Motor neuron (in vitro differentiated cells): ENCODE measurements at regions not wholly inside any gene's neighbourhood (a gene's known extent, or its start where the extent isn't known, plus 50 kb on each side); places are given as distances from the start of the nearest gene placed in this dataset.

Source experiments
- ATAC-seq, 8 experiments: fragments of 200-7000 bp; cut with Tn5 transposase; replicated peaks in 6 of 8; 2 replicates each; pipeline ENCODE4 v1.8.0; 2021; ENCODE audit warnings: mild to moderate bottlenecking in 8 of 8, moderate library complexity in 8 of 8
- H3K27ac ChIP-seq, 2 donors: fragments of 250-450 bp; sonication (Bioruptor Pico); 2 replicates each; pipeline ENCODE4 v1.9.0; 2021; ENCODE audit warnings: antibody characterized with exemption in 2 of 2, mild to moderate bottlenecking in 2 of 2, moderate library complexity in 1 of 2
- H3K4me1 ChIP-seq, 2 donors: fragments of 250-450 bp; sonication (Bioruptor Pico); replicated peaks in 1 of 2; 2 replicates each; pipeline ENCODE4 v1.6.1; 2021; ENCODE audit warnings: antibody characterized with exemption in 2 of 2, mild to moderate bottlenecking in 2 of 2, moderate library complexity in 1 of 2
- H3K4me3 ChIP-seq, 5 donors: fragments of 250-450 bp; sonication (Bioruptor Pico); 2 replicates each; pipeline ENCODE4 v1.9.0; 2021; ENCODE audit warnings: antibody characterized with exemption in 5 of 5, mild to moderate bottlenecking in 5 of 5, moderate library complexity in 4 of 5
- WGBS, 10 experiments: fragments of 450-650 bp; shearing (Covaris generic); methylation state at CpG; one replicate each; pipeline ENCODE4 v1.0.0; 2022; 5-methylcytosine and 5-hydroxymethylcytosine counted together
- in situ Hi-C, 9 experiments: fragments of 400-800 bp; cut with MboI; loops; one replicate each; pipeline ENCODE4 v1.15.0; 2021; ENCODE audit warnings: low sequenced_read_pairs in 9 of 9, low pct_unique_long_range_greater_than_20kb in 2 of 9; ENCODE audit not compliant: unreplicated experiment in 9 of 9

- 0 to 95% (median 80%) methylated on average over 2 to 6 of the region's 6 CpGs; no CpG with 5 or more reads in 1 of the 10 experiments for WGBS, 10 experiments
- H3K27ac ChIP-seq, result no peak overlapping the region
- no peak overlapping the region for H3K4me3 ChIP-seq
- ATAC-seq, result no peak
- H3K4me1 ChIP-seq, result peaks cover 0 to 24% of the 10 kb centered on the region in 2 donors
- in situ Hi-C loops, result no loop called here
These were observed 363.9 kb downstream of the GASK1B start for GRCh38 chr4:157808796-157809383.

GRCh38 chr4:157806184-157806583, 366.6 kb downstream of the GASK1B start:
- peak in 6 of 8 experiments; percentile 53 to 93 (median 76) for ATAC-seq
- no peak overlapping the region for H3K4me3 ChIP-seq
- peaks cover 0 to 24% of the 10 kb centered on the region in 2 donors for H3K4me1 ChIP-seq
- 0 to 43% (median 15%) methylated on average over 1 to 2 of the region's 2 CpGs for WGBS, 10 experiments
- no peak overlapping the region for H3K27ac ChIP-seq
- in situ Hi-C loops, result no loop called here

DNA sequence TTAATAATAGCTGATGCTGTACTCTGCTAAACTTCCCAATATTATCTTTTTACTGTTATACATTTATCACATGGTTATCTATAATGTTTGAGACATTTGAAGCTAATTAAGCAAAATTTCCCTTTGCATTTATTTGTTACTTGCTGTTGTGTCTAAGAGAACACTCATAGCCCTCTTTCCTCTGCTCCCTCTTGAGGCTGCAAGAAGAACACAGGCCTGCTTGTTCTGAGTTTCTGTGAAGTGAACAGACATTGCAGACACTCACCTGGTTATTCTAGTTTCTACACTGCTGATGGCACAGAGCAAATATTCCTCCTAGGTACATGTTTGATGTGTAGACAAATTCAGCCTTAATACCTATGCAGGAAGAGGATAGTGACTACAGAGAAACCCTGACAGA, 367.8 kb downstream of the GASK1B start:
- Histone ChIP-seq H3K4me3 (no peak overlapping the region), H3K4me1 (peaks cover 0 to 24% of the 10 kb centered on the region in 2 donors), H3K27ac (no peak overlapping the region)
- in situ Hi-C loops, result no loop called here
- ATAC-seq, result peak in 4 of 8 experiments; percentile 29 to 45 (median 40)

DNA sequence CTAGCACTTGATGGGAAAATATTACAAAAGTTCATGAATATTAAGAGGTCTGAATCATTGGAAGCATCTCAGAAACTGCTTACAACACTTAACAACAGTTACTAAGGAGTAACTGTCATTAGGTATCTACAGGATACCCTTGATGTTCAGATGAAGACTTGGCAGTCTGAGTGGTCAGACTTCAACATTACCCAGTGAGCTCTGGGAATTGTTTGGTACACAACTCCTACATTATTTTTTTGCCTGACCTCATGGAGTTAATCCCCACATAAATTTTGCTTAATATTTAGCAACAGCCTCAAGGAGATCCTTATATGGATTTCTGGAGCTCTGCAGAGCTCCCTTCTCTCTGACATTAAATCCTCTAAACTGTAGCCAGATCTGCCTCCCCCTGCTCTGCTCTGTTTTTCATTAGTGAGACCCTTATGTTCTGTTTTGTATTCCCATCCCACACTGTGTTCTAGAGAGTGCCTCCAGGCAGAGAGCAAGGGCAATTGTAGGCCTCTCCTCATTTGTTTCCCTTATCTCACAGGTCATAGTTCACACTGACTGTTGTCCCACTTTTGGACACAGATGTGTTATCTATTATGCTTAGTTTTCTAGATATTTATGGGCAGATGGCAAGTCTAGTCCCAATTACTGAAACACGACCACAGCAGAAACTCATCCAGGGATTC, 368.8 kb downstream of the GASK1B start:
- Histone ChIP-seq H3K27ac (no peak overlapping the region), H3K4me3 (no peak overlapping the region), H3K4me1 (peaks cover 0 to 24% of the 10 kb centered on the region in 2 donors)
- in situ Hi-C loops, result no loop called here
- 0 to 80% (median 42%) methylated on average over 1 of the region's 1 CpG; no CpG with 5 or more reads in 2 of the 10 experiments for WGBS, 10 experiments
- ATAC-seq, result peak in 3 of 8 experiments; percentile 56 to 86 (median 80)

DNA sequence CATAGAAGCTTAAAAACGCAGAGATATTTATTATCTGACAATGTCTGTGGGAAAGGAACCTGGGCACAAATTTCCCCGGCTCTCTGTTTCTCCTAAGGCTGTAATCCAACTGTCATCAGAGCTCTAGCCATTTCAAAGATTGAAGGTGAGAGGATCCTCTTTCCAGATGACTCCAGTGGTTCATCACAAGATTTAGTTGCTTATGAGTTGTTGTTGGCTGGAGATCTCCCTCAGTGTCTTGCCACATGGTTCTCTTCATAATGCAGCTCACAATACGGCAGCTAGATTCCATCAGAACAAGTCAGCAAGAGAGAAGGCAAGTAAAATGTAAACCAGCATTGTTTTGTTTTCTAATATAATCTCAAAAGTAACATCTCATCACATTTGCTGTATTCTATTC, 369.4 kb downstream of the GASK1B start:
- Histone ChIP-seq H3K4me3 (no peak overlapping the region), H3K27ac (no peak overlapping the region), H3K4me1 (peaks cover 0 to 24% of the 10 kb centered on the region in 2 donors)
- peak in 1 of 8 experiments; percentile 11 for ATAC-seq
- 0 to 83% (median 54%) methylated on average over 1 to 3 of the region's 3 CpGs; no CpG with 5 or more reads in 1 of the 10 experiments for WGBS, 10 experiments
- in situ Hi-C loops, result no loop called here

- Histone ChIP-seq H3K4me1 (no peaks in the 10 kb centered on the region), H3K27ac (no peak overlapping the region), H3K4me3 (no peak overlapping the region)
- in situ Hi-C loops, result loop anchor here in 1 of 9 experiments (25.0 kb wide), 1 partner anchor 583 kb away; the partner anchor contains the start of gene GRIA2
- peak in 1 of 8 experiments; percentile 73 for ATAC-seq
- WGBS, 10 experiments, result 0 to 100% (median 77%) methylated on average over 1 of the region's 1 CpG
These were observed 377.3 kb downstream of the GASK1B start for GRCh38 chr4:157795495-157795894.

DNA sequence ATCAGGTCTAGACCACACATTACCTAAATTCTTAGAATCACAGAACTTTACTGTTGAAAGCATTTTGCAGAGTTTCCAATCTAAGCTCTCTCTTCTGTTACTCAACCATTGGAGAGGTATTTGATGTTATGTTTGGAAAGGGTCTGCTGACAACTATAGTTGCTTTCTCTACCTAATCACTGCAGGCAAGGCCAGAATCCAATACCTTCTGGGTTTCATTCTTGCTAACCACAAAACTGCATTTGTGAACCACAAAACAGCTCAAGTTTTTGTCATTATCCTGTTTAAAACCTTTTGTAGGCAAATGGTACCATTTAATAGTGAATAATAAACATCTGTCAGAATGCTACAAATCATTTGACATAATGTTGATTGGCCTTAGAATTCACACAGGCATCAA, 380.1 kb downstream of the GASK1B start:
- no peak for ATAC-seq
- H3K27ac ChIP-seq, result no peak overlapping the region
- no peaks in the 10 kb centered on the region for H3K4me1 ChIP-seq
- in situ Hi-C loops, result loop anchor here in 1 of 9 experiments (25.0 kb wide), 1 partner anchor 580 kb away; the partner anchor contains the start of gene GRIA2
- H3K4me3 ChIP-seq, result no peak overlapping the region

DNA sequence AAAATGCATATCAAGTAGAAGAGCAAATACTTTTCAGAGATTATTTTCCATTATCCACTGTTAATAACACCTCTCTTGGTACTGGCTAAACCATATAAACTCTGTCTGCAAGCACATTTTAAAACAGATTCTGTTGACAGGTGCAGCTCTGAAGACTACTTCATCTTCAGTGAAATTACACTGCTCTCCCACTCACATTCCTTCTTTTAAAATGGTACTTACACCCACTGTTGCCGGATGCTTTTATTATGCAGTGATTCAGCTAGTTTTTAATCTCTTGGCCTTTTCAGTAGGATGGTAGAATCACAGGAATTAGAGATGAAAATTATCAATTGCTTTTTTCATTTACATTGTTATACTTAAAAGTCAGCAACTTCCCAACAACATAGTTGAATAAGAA, 381.6 kb downstream of the GASK1B start:
- Histone ChIP-seq H3K27ac (no peak overlapping the region), H3K4me3 (no peak overlapping the region), H3K4me1 (no peaks in the 10 kb centered on the region)
- ATAC-seq, result no peak
- in situ Hi-C loops, result loop anchor here in 1 of 9 experiments (25.0 kb wide), 1 partner anchor 579 kb away; the partner anchor contains the start of gene GRIA2
- 0 to 100% (median 75%) methylated on average over 1 of the region's 1 CpG; no CpG with 5 or more reads in 5 of the 10 experiments for WGBS, 10 experiments

- ATAC-seq, result no peak
- WGBS, 10 experiments, result 0 to 100% (median 66%) methylated on average over 1 to 2 of the region's 2 CpGs; no CpG with 5 or more reads in 1 of the 10 experiments
- H3K27ac ChIP-seq, result no peak overlapping the region
- no peaks in the 10 kb centered on the region for H3K4me1 ChIP-seq
- in situ Hi-C loops, result loop anchor here in 1 of 9 experiments (25.0 kb wide), 1 partner anchor 575 kb away; the partner anchor contains the start of gene GRIA2
- H3K4me3 ChIP-seq, result no peak overlapping the region
These were observed 385.2 kb downstream of the GASK1B start for GRCh38 chr4:157787618-157788017.

- 0 to 100% (median 70%) methylated on average over 1 to 2 of the region's 2 CpGs; no CpG with 5 or more reads in 1 of the 10 experiments for WGBS, 10 experiments
- Histone ChIP-seq H3K4me1 (no peaks in the 10 kb centered on the region), H3K4me3 (no peak overlapping the region), H3K27ac (no peak overlapping the region)
- no peak for ATAC-seq
- in situ Hi-C loops, result loop anchor here in 1 of 9 experiments (25.0 kb wide), 1 partner anchor 569 kb away; the partner anchor contains the start of gene GRIA2
These were observed 391.5 kb downstream of the GASK1B start for GRCh38 chr4:157781361-157781760.

DNA sequence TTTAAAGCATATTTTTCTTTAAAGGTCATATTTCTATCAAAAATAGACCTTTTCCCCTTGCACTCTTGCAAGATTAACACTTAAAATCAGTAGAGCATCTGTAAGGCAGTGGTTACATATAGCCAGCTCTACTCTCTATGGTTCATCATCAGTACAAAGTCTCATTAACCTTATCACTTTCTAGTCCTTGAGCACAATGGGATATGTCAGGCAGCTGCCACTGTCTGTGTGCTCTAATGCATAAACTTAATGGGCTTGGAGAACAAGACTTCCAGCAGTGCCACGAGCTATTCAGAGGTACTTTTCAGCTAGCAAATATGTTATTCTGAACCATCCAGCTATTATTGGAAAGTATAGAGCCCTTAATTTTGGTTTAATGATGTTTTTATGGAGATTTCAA, 393.7 kb downstream of the GASK1B start:
- Histone ChIP-seq H3K4me1 (no peaks in the 10 kb centered on the region), H3K4me3 (no peak overlapping the region), H3K27ac (no peak overlapping the region)
- in situ Hi-C loops, result loop anchor here in 1 of 9 experiments (25.0 kb wide), 1 partner anchor 567 kb away; the partner anchor contains the start of gene GRIA2
- 0 to 60% (median 17%) methylated on average over 1 of the region's 1 CpG; no CpG with 5 or more reads in 5 of the 10 experiments for WGBS, 10 experiments
- ATAC-seq, result no peak

- no peak overlapping the region for H3K27ac ChIP-seq
- ATAC-seq, result no peak
- no peak overlapping the region for H3K4me3 ChIP-seq
- H3K4me1 ChIP-seq, result no peaks in the 10 kb centered on the region
- in situ Hi-C loops, result loop anchor here in 1 of 9 experiments (25.0 kb wide), 1 partner anchor 565 kb away; the partner anchor contains the start of gene GRIA2
- 40 to 100% (median 90%) methylated on average over 1 of the region's 1 CpG; no CpG with 5 or more reads in 1 of the 10 experiments for WGBS, 10 experiments
These were observed 395.8 kb downstream of the GASK1B start for GRCh38 chr4:157776930-157777528.

DNA sequence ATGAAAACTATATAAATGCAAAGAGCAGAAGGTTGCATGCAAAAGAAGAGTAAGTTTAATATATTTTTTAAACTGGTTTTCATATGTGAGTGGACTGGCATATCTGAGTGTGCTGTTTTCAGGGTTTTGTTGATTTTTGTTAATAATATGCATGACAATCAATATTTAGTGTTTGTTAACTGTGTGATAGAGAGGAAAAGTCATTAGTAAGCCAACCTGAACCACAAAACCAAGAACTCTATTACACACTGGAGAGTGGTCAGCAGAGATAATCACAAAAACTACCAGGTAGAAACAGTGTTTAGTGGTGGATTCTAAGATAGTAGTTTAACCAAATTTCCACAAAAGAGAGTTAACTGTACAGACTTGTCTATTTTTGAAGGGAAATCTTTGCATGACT, 396.9 kb downstream of the GASK1B start:
- Histone ChIP-seq H3K27ac (no peak overlapping the region), H3K4me1 (no peaks in the 10 kb centered on the region), H3K4me3 (no peak overlapping the region)
- in situ Hi-C loops, result loop anchor here in 1 of 9 experiments (25.0 kb wide), 1 partner anchor 564 kb away; the partner anchor contains the start of gene GRIA2
- ATAC-seq, result no peak
